ENCODE measurements at regions not wholly inside any gene's neighbourhood (a gene's known extent, or its start where the extent isn't known, plus 50 kb on each side); places are given as distances from the start of the nearest gene placed in this dataset.

DNA sequence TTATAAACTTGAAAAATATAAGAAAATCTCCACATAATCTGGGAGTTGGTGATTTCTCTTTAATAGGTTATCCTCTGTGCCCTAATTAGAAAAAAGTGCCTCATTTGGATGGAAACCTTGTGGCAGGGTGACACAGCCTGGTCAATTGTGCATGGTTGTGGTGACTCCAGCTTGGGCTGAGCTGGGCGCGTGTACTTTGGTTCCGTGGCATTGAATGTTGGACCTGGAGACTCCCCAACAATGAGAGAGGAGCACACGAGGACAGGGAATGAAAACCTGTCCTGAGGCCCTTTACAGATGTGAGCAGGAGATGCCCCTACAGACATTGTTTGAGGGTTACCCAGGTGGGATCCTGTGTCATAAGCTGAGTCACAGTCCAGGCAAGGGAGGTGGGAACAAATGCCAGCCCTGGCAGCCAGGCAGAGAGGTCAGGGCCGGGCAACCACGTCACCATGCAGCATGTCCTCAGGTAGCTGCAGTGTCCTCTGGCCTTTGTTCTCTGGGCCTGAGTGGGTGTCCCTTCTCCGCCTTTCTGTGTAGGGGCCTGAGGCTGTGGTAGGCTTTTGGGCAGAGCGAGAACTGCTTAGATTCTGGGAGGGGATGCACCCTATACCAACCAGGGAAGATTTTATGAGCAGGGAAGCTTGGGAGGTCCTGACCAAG is 147.4 kb upstream of the TBX20 start:
- no peaks in the 10 kb centered on the region for H3K36me3 ChIP-seq (ENCODE audit: control insufficient read depth, insufficient read depth, low read length)
- no peak overlapping the region for H3K9ac ChIP-seq (ENCODE audit: low read depth, low read length)
- no peaks in the 10 kb centered on the region for H3K27me3 ChIP-seq (ENCODE audit: control insufficient read depth, insufficient read depth, low read length)
- H3K4me1 ChIP-seq (ENCODE audit: control insufficient read depth, insufficient read depth, low read length) = no peaks in the 10 kb centered on the region
- no peaks in the 10 kb centered on the region for H3K9me3 ChIP-seq (ENCODE audit: control insufficient read depth, insufficient read depth, low read length)
- no peak overlapping the region for H3K4me3 ChIP-seq (ENCODE audit: low read depth, low read length)

DNA sequence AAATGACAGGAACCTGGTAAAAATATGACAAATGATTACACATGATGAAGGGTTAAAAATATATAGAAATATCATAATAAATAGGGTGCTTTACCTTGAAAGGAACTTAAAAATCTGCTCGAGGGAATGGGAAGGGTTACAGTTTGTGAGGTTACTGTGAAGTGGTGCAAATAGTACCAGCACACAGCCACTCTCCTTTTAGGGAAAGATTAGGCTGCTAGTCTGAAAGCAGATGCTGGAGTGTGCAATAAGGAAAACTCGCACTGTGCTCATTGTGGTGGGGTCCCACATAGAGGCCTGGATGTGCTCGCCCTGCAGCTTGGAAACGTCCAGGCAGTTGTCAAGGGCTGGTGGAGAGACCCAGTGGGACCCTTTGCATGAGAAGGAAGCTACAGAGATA is 145.9 kb upstream of the TBX20 start:
- H3K9ac ChIP-seq (ENCODE audit: low read depth, low read length) = no peak overlapping the region
- H3K9me3 ChIP-seq (ENCODE audit: control insufficient read depth, insufficient read depth, low read length) = no peaks in the 10 kb centered on the region
- no peaks in the 10 kb centered on the region for H3K36me3 ChIP-seq (ENCODE audit: control insufficient read depth, insufficient read depth, low read length)
- H3K4me3 ChIP-seq (ENCODE audit: low read depth, low read length) = no peak overlapping the region
- no peaks in the 10 kb centered on the region for H3K4me1 ChIP-seq (ENCODE audit: control insufficient read depth, insufficient read depth, low read length)
- no peaks in the 10 kb centered on the region for H3K27me3 ChIP-seq (ENCODE audit: control insufficient read depth, insufficient read depth, low read length)

DNA sequence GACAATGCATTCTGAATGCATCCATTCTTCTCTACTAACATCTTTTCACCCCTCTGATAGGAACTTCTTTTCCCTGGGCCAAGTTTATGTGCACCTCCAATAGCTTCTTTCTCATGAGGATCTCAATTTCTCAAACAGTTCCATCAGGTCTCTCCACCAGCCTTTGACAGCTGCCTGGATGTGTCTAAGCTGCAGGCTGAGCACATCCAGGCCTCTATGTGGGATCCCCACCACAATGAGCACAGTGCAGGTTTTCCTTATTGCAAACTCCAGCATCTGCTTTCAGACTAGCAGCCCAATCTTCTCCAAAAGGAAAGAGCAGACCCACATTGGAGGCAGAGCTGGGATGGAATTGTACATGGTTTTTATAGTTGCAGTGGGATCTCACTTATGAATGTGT is 145.3 kb upstream of the TBX20 start:
- H3K27me3 ChIP-seq (ENCODE audit: control insufficient read depth, insufficient read depth, low read length) = no peaks in the 10 kb centered on the region
- H3K36me3 ChIP-seq (ENCODE audit: control insufficient read depth, insufficient read depth, low read length) = no peaks in the 10 kb centered on the region
- H3K9me3 ChIP-seq (ENCODE audit: control insufficient read depth, insufficient read depth, low read length) = no peaks in the 10 kb centered on the region
- no peak overlapping the region for H3K4me3 ChIP-seq (ENCODE audit: low read depth, low read length)
- no peaks in the 10 kb centered on the region for H3K4me1 ChIP-seq (ENCODE audit: control insufficient read depth, insufficient read depth, low read length)
- no peak overlapping the region for H3K9ac ChIP-seq (ENCODE audit: low read depth, low read length)

DNA sequence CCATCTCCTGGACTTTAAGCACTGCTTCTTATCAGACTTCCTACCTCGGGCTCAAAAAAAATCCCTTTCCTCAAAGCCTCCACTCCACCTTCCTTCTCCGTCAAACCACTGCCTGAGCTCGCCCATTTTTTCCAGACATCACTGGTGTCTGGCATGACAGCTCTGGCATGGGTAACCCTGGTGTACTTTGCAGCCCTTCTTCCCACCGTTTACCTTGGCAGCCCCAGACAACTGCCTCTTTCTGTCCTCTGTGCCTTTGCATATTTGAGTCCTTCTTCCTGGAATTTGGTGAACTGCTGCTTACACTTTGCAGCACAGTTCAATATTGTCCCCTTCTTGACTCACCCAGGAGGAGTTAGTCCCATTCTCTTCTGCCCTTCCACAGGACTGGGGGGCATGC is 144.6 kb upstream of the TBX20 start:
- H3K9me3 ChIP-seq (ENCODE audit: control insufficient read depth, insufficient read depth, low read length) = no peaks in the 10 kb centered on the region

DNA sequence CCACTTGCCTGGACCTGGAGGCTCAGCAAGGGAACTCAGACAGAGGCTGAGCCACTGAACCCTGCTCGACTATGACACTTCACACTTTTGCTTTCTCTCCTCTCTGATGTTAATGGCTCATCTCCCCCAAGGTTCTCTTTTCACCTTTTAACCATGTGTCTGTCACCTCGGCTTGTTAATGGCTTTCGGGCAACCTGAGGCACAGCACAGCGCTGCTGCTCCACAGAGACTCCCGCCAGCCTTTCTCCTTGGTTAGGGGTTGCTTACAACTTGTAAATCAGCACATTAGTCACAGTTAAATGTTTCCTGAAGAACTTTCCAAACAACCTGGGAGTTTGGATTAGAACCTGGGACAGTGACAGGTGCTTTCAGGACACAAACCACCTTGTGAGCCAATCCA is 136.2 kb upstream of the TBX20 start:
- Histone ChIP-seq H3K36me3 (ENCODE audit: control insufficient read depth, insufficient read depth, low read length) (no peaks in the 10 kb centered on the region), H3K27me3 (ENCODE audit: control insufficient read depth, insufficient read depth, low read length) (no peaks in the 10 kb centered on the region), H3K9me3 (ENCODE audit: control insufficient read depth, insufficient read depth, low read length) (no peaks in the 10 kb centered on the region), H3K9ac (ENCODE audit: low read depth, low read length) (no peak overlapping the region), H3K4me3 (ENCODE audit: low read depth, low read length) (no peak overlapping the region), H3K4me1 (ENCODE audit: control insufficient read depth, insufficient read depth, low read length) (no peaks in the 10 kb centered on the region)

More for the DNA sequence above, 144.6 kb upstream of the TBX20 start:
- Histone ChIP-seq H3K36me3 (ENCODE audit: control insufficient read depth, insufficient read depth, low read length) (no peaks in the 10 kb centered on the region), H3K27me3 (ENCODE audit: control insufficient read depth, insufficient read depth, low read length) (no peaks in the 10 kb centered on the region), H3K4me3 (ENCODE audit: low read depth, low read length) (no peak overlapping the region), H3K9ac (ENCODE audit: low read depth, low read length) (no peak overlapping the region), H3K4me1 (ENCODE audit: control insufficient read depth, insufficient read depth, low read length) (no peaks in the 10 kb centered on the region)

DNA sequence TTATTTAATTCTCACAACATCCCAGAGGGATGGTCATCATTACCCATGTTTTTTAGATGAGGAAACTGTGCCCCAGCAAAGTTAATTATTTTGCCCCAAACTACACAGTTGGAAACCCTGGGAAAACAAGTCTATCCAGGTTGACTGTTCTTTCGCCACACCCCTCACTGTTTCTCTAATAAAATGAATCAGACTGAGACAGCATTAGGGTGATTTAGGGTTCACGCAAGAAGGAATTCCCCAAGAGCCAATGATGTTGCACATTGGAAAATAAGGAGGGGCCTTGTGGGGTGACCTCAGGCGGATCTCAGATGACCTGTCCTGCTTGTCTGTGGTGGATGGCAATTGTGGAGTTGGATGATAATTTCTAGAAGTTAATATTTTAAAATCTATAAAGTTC is 135.7 kb upstream of the TBX20 start:
- H3K36me3 ChIP-seq (ENCODE audit: control insufficient read depth, insufficient read depth, low read length) = no peaks in the 10 kb centered on the region

DNA sequence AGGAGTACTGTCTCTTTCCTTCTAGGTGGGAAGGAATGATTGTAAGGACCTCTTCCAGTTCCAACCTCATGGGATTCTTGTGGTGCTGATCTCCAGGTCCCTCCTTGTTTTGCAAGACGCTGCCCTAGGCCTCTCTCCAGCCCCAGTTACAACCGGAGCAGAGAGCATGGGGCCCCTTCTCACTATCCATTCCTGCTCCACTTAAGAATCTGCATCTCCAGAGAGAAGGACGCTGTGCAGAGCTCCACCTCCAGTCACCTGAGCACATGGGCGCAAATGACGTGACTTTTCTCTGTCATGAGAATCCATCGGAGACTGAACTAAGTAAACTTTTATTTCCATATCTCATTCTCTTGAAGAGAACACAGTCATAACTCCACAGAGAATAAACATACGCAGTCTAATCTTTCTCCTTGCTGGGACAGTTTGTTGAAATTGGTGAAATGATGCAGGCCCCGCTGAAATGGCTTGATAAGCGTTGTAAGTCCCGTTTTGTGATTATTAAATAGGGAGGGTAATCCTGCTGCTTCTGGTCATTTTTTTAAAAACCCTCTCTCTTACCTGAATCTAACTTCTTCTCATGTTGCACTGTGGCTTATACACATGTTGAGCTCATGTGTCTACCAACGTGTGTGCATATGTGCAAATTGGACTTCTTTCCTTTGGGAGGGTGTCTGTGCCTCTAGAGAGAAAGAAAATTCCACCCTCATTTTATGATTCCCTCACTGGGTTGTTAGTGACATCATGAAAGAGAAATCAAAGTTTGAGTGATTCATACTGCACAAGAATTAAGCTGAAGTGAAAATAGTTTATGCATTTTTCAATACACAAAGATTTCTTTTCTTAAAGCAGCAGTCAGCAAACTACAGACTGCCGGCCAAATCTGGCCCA is 133.2 kb upstream of the TBX20 start:
- Histone ChIP-seq H3K4me1 (ENCODE audit: control insufficient read depth, insufficient read depth, low read length) (no peaks in the 10 kb centered on the region), H3K4me3 (ENCODE audit: low read depth, low read length) (no peak overlapping the region), H3K36me3 (ENCODE audit: control insufficient read depth, insufficient read depth, low read length) (no peaks in the 10 kb centered on the region), H3K9me3 (ENCODE audit: control insufficient read depth, insufficient read depth, low read length) (no peaks in the 10 kb centered on the region), H3K27me3 (ENCODE audit: control insufficient read depth, insufficient read depth, low read length) (no peaks in the 10 kb centered on the region), H3K9ac (ENCODE audit: low read depth, low read length) (no peak overlapping the region)

More for the DNA sequence above, 135.7 kb upstream of the TBX20 start:
- Histone ChIP-seq H3K9me3 (ENCODE audit: control insufficient read depth, insufficient read depth, low read length) (no peaks in the 10 kb centered on the region), H3K4me3 (ENCODE audit: low read depth, low read length) (no peak overlapping the region), H3K9ac (ENCODE audit: low read depth, low read length) (no peak overlapping the region), H3K27me3 (ENCODE audit: control insufficient read depth, insufficient read depth, low read length) (no peaks in the 10 kb centered on the region), H3K4me1 (ENCODE audit: control insufficient read depth, insufficient read depth, low read length) (no peaks in the 10 kb centered on the region)

DNA sequence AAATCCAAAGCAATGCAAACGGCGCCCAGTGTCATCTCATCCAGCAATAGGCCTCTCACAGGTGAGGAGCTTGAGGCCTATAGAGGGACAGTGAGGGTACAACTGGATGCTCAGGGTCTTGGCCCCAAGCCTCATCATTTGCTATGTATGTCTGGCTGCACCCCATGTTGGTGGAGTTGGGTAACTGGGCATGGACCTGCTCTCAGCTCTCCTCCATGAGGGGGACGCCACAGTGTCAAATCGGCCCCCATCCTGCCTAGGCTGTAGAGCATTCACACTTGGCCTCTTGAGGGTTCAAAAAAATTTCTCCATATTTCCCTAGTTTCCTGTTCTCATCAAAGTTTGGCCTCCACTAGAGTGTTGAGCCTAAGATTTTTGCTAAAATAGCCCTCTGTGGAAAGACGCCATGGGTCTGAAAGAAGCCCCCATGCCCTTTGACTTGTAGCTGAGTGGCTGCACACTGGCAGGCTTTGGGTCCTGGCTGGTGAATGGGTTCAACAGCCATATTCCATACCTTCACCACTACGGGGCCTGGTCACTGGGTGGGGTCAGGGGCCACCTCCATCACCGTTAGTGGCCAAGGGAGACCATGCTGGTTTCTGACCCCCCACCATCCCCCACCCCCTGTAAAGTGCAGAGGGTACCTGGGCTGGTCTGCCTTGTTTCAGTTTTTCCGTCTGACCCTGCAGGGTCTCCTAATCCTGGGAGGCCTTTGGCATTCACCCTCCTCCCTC is 132.3 kb upstream of the TBX20 start:
- Histone ChIP-seq H3K9ac (ENCODE audit: low read depth, low read length) (no peak overlapping the region), H3K36me3 (ENCODE audit: control insufficient read depth, insufficient read depth, low read length) (no peaks in the 10 kb centered on the region), H3K27me3 (ENCODE audit: control insufficient read depth, insufficient read depth, low read length) (no peaks in the 10 kb centered on the region), H3K4me1 (ENCODE audit: control insufficient read depth, insufficient read depth, low read length) (no peaks in the 10 kb centered on the region), H3K4me3 (ENCODE audit: low read depth, low read length) (no peak overlapping the region), H3K9me3 (ENCODE audit: control insufficient read depth, insufficient read depth, low read length) (no peaks in the 10 kb centered on the region)

DNA sequence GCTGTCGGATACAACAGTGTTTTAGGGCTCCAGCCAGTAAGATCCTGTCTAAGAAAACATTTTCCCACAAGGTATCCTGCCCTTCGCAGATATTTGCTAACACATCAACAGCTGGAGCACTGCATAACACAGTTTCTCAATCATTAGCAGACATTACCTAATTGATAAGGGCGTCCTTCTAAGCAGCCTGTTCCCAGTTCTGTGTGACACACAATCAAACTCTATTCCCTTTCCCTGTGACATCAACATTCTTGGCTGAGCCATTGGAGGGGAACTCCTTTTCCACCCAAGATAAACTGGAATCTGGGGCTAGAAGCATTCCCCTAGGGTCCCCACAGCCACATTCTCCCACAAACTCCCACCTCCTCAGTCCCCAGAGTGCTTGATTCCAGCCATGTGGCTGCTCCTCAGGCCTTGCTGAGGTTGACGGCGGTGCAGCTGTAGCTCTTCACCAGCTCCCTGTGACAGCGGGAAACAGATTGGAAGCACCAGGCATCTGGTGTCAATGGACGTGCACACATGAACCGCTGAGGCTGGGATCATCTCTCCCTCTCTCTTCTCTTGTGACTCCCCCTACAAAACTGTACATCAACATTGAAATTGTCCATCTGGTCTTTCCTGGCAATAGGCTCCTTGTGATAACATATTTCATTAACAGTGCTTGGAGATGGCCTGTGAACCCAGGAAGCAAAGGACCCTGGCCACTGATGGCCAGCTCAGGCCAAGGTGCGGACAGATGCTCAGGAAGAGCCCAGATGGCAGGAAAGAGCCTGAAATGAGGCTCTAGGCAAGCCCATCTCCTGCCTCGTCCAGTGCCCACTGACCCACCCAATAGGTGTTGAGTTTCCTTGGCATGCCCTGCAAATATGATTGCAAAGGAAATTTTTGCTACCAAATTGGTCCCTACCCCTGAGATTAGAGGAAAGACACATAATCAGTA is 131.1 kb upstream of the TBX20 start:
- Histone ChIP-seq H3K36me3 (ENCODE audit: control insufficient read depth, insufficient read depth, low read length) (no peaks in the 10 kb centered on the region), H3K9me3 (ENCODE audit: control insufficient read depth, insufficient read depth, low read length) (no peaks in the 10 kb centered on the region), H3K4me1 (ENCODE audit: control insufficient read depth, insufficient read depth, low read length) (no peaks in the 10 kb centered on the region), H3K9ac (ENCODE audit: low read depth, low read length) (no peak overlapping the region), H3K4me3 (ENCODE audit: low read depth, low read length) (no peak overlapping the region), H3K27me3 (ENCODE audit: control insufficient read depth, insufficient read depth, low read length) (no peaks in the 10 kb centered on the region)

DNA sequence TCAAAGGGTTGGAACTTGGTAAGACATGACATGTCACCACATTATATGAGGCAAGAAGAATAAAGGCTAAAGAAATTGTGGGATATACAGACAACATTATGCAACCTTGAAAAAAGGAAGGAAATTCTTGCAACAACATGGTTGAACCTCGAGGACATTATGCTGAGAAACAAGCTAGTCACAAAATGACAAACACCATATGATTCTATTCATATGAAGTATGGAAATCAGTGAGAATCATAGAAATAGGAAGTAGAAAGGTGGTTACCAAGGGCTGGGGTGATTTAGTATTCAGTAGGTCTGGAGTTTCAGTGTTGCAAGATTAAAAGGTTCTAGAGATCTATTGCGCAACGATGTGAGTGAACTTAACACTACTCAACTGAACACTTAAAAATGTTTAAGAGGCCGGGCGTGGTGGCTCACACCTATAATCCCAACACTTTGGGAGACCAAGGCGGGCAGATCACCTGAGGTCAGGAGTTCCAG is 126.9 kb upstream of the TBX20 start:
- Histone ChIP-seq H3K36me3 (ENCODE audit: control insufficient read depth, insufficient read depth, low read length) (no peaks in the 10 kb centered on the region), H3K4me1 (ENCODE audit: control insufficient read depth, insufficient read depth, low read length) (no peaks in the 10 kb centered on the region), H3K27me3 (ENCODE audit: control insufficient read depth, insufficient read depth, low read length) (peaks cover 4% of the 10 kb centered on the region), H3K4me3 (ENCODE audit: low read depth, low read length) (no peak overlapping the region), H3K9me3 (ENCODE audit: control insufficient read depth, insufficient read depth, low read length) (no peaks in the 10 kb centered on the region), H3K9ac (ENCODE audit: low read depth, low read length) (no peak overlapping the region)

DNA sequence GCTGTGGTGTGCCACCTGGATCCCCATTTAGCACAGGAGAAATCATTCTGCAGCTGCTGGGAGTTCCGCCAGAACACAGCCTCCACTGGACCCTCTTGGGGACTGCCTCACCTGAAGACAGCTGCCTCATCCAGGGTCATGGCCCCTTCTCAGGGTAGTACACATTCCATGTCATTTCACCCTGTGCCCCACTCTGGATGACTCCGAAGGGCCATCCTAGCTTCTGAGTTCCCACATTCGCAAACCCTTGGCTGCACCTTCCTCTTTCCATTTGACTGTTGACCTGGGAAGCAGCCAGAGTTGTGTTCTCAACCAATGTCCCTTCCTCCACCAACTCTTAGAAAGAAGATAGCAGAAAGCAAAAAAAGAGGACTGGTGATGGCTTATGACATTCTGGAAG is 125.6 kb upstream of the TBX20 start:
- Histone ChIP-seq H3K4me3 (ENCODE audit: low read depth, low read length) (no peak overlapping the region), H3K27me3 (ENCODE audit: control insufficient read depth, insufficient read depth, low read length) (peaks cover 4% of the 10 kb centered on the region), H3K4me1 (ENCODE audit: control insufficient read depth, insufficient read depth, low read length) (no peaks in the 10 kb centered on the region), H3K9ac (ENCODE audit: low read depth, low read length) (no peak overlapping the region), H3K36me3 (ENCODE audit: control insufficient read depth, insufficient read depth, low read length) (no peaks in the 10 kb centered on the region), H3K9me3 (ENCODE audit: control insufficient read depth, insufficient read depth, low read length) (no peaks in the 10 kb centered on the region)
